ENCODE measurements at regions not wholly inside any gene's neighbourhood (a gene's known extent, or its start where the extent isn't known, plus 50 kb on each side); places are given as distances from the start of the nearest gene placed in this dataset.
"Not testable (repeated sequence)": the region's sequence is repeated elsewhere in the genome, so short reads cannot be mapped to it uniquely, and the experiment has no call there.

DNA sequence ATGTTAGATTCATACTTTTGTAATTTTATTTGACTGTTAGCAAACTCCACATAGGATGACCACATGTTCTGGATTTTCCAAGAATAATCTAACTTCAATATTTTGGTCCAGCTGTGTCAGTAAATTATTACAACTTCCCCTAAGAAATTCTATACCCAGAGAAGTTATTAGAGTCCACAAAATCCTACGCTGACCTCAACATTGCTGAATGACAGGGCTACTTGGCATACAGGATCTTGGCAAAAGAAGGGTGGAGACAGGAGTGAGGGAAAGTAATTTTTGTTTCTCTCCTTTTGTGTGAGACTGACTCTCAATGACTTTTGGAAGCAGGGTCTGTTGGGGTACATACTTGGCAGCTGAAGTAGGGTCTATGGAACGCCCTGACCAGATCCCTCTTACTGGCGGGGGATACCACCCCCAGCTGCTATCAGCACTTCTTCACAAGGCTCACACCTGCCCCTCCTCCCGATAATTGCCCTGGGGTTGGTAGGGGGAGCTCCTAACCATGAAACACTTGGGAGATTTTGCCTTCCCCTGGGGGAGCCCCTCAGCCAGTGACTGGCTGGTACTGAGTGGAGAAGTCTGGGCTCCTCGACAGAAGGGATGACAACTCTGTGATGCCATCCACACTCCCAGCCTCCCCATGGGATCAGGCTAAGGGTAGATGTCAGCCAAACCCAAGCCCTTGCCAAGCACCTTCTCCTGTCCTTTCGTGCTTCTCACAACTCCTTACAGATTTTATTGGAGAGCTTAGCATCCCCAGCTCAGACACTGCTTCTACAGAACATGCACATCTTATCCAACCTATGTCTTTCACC is 110.6 kb upstream of the FHL2 start:
- no peak overlapping the region for H3K27ac ChIP-seq (ENCODE audit: low read depth, low read length)
- no peak overlapping the region for H3K4me3 ChIP-seq (ENCODE audit: low read depth in 1 of 5, low read length in 5 of 5)
- H3K9me3 ChIP-seq (ENCODE audit: control insufficient read depth in 5 of 5, low read length in 5 of 5) = no peaks in the 10 kb centered on the region
- peaks cover 0 to 3% (median 2%) of the 10 kb centered on the region in 5 donors for H3K27me3 ChIP-seq (ENCODE audit: control insufficient read depth in 5 of 5, insufficient read depth in 4 of 5, low read length in 5 of 5)
- no peak overlapping the region for H3K9ac ChIP-seq (ENCODE audit: low read length in 5 of 5)
- no peaks in the 10 kb centered on the region for H3K36me3 ChIP-seq (ENCODE audit: control insufficient read depth in 5 of 5, insufficient read depth in 5 of 5, low read length in 5 of 5)
- peaks cover 0 to 6% (median 0%) of the 10 kb centered on the region in 5 donors for H3K4me1 ChIP-seq (ENCODE audit: control insufficient read depth in 5 of 5, insufficient read depth in 5 of 5, low read length in 5 of 5)

DNA sequence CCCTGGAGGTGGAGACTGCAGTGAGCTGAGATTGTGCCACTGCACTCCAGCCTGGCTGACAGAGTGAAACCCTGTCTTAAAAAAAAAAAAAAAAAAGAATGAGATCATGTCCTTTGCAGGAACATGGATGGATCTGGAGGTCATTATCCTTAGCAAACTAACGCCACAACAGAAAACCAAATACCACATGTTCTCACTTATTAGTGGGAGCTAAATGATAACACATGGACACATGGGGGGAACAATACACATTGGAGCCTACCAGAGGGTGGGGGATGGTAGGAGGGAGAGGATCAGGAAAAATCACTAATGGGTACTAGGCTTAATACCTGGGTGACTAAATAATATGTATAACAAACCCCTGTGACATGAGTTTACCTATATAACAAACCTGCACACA is 108.0 kb upstream of the FHL2 start:
- H3K36me3 ChIP-seq (ENCODE audit: control insufficient read depth in 5 of 5, insufficient read depth in 5 of 5, low read length in 5 of 5); H3K4me3 ChIP-seq (ENCODE audit: low read depth in 1 of 5, low read length in 5 of 5); H3K9ac ChIP-seq (ENCODE audit: low read length in 5 of 5); H3K27me3 ChIP-seq (ENCODE audit: control insufficient read depth in 5 of 5, insufficient read depth in 4 of 5, low read length in 5 of 5); H3K27ac ChIP-seq (ENCODE audit: low read depth, low read length); H3K4me1 ChIP-seq (ENCODE audit: control insufficient read depth in 5 of 5, insufficient read depth in 5 of 5, low read length in 5 of 5); H3K9me3 ChIP-seq (ENCODE audit: control insufficient read depth in 5 of 5, low read length in 5 of 5): not testable (repeated sequence)

DNA sequence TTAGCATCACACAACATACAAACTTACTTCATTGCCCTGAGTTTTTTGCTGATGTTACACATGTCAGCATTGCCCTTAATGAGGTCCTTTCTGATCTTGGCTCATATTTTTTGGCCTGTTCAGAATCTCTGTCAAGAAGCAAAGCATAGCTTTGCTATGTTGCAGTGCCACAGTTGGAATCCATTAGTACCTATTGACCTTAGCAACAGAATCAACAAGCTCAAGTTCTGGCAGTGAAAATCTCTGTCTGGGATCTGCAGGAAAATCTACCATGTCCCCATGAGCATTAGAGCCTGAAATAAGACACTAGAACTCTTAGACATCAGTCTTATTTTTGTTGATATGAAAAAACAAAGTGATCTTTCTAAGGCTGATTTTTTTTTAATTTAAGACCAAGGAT is 105.6 kb upstream of the FHL2 start:
- no peak overlapping the region for H3K27ac ChIP-seq (ENCODE audit: low read depth, low read length)
- no peak overlapping the region for H3K4me3 ChIP-seq (ENCODE audit: low read depth in 1 of 5, low read length in 5 of 5)
- no peak overlapping the region for H3K9ac ChIP-seq (ENCODE audit: low read length in 5 of 5)
- H3K36me3 ChIP-seq (ENCODE audit: control insufficient read depth in 5 of 5, insufficient read depth in 5 of 5, low read length in 5 of 5) = no peaks in the 10 kb centered on the region
- H3K27me3 ChIP-seq (ENCODE audit: control insufficient read depth in 5 of 5, insufficient read depth in 4 of 5, low read length in 5 of 5) = no peaks in the 10 kb centered on the region
- no peaks in the 10 kb centered on the region for H3K9me3 ChIP-seq (ENCODE audit: control insufficient read depth in 5 of 5, low read length in 5 of 5)
- H3K4me1 ChIP-seq (ENCODE audit: control insufficient read depth in 5 of 5, insufficient read depth in 5 of 5, low read length in 5 of 5) = peaks cover 0 to 3% (median 0%) of the 10 kb centered on the region in 5 donors

DNA sequence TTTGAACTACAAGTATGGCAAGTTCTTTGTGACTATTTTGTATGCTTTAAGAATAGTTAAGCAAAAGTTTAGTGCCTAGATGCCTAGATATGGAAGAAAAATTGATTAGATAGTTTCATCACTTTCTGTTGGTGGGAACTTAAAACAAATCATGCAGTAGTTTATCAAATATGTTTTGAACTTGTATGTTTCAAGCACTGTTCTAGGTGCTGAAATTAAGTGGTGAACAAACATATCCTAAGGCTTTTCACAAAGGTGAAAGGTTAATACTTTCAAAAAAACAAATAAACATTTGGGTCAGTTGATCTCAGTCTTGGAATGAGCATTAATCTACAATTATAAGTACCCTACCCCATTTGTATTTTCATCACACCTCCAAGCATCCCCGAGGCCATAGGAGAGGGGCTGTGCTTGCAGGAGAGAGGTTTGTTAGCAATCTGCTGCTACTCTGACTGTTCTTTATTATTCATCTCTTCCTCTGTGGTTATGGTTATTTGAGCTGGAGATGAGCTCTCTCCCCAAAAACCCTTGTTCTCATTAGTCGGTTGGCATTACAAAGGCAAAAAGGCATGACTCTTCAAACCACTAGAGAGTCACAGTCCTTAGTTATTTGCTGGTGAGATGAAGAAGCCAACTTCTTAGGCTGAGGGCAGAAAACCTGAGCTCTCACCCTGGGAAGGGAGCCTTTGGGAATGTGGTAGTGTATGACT is 103.9 kb upstream of the FHL2 start:
- H3K9ac ChIP-seq (ENCODE audit: low read length in 5 of 5) = no peak overlapping the region
- H3K27me3 ChIP-seq (ENCODE audit: control insufficient read depth in 5 of 5, insufficient read depth in 4 of 5, low read length in 5 of 5) = no peaks in the 10 kb centered on the region
- H3K27ac ChIP-seq (ENCODE audit: low read depth, low read length) = no peak overlapping the region
- H3K4me1 ChIP-seq (ENCODE audit: control insufficient read depth in 5 of 5, insufficient read depth in 5 of 5, low read length in 5 of 5) = peaks cover 0 to 3% (median 0%) of the 10 kb centered on the region in 5 donors
- no peak overlapping the region for H3K4me3 ChIP-seq (ENCODE audit: low read depth in 1 of 5, low read length in 5 of 5)
- no peaks in the 10 kb centered on the region for H3K36me3 ChIP-seq (ENCODE audit: control insufficient read depth in 5 of 5, insufficient read depth in 5 of 5, low read length in 5 of 5)
- no peaks in the 10 kb centered on the region for H3K9me3 ChIP-seq (ENCODE audit: control insufficient read depth in 5 of 5, low read length in 5 of 5)

DNA sequence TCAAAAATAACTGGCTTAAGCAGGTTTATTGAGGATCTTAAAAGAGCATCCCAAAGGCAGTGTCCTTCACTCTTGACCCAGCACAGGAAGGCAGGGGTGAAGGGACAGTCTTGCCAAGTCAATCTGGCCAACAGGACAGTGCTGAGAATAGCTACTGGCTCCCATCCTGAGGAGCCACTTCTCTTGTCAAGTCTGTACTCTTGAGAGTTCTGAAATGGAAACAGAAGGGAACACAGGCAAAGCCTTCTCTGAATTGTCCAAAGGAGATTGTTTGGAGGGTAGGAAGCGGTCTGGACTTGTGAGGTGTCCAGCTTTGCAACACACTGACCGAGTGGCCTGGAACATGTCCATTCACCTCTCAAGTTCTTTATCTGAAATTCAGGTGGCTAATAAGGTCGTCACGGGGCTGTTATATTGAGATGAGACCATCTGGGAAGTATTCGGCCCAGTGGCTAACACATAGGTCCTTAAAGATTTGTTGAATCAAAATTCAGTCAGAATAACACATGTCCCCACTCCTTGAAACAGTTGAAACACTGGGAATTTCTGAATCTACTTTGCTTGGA is 99.5 kb upstream of the FHL2 start:
- H3K36me3 ChIP-seq (ENCODE audit: control insufficient read depth in 5 of 5, insufficient read depth in 5 of 5, low read length in 5 of 5) = no peaks in the 10 kb centered on the region
- H3K4me1 ChIP-seq (ENCODE audit: control insufficient read depth in 5 of 5, insufficient read depth in 5 of 5, low read length in 5 of 5) = peaks cover 0 to 13% (median 3%) of the 10 kb centered on the region in 5 donors
- no peak overlapping the region for H3K27ac ChIP-seq (ENCODE audit: low read depth, low read length)
- H3K9ac ChIP-seq (ENCODE audit: low read length in 5 of 5) = no peak overlapping the region
- no peak overlapping the region for H3K4me3 ChIP-seq (ENCODE audit: low read depth in 1 of 5, low read length in 5 of 5)
- peaks cover 0 to 5% (median 5%) of the 10 kb centered on the region in 5 donors for H3K9me3 ChIP-seq (ENCODE audit: control insufficient read depth in 5 of 5, low read length in 5 of 5)
- peaks cover 0 to 2% (median 0%) of the 10 kb centered on the region in 5 donors for H3K27me3 ChIP-seq (ENCODE audit: control insufficient read depth in 5 of 5, insufficient read depth in 4 of 5, low read length in 5 of 5)

DNA sequence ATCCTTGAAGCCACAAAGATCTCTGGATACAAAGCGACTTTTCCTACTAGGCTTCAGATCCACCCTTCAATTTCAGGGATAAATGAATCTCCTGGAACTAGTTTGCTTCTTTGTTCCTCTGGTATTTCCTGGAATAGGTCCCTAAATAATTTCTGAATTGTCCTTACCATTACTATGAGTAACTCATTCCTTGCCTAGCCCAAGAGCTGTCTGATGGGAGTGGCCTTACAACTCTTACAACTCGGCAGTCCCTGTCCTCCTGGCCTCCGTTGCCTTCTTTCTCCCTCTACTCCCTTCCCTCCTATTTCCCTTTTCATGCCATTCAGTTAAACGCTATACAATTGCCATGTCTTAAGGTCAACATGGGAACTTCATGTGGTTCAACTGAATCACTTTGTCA is 98.2 kb upstream of the FHL2 start:
- Histone ChIP-seq H3K4me1 (ENCODE audit: control insufficient read depth in 5 of 5, insufficient read depth in 5 of 5, low read length in 5 of 5) (peaks cover 0 to 13% (median 3%) of the 10 kb centered on the region in 5 donors), H3K4me3 (ENCODE audit: low read depth in 1 of 5, low read length in 5 of 5) (no peak overlapping the region), H3K27ac (ENCODE audit: low read depth, low read length) (no peak overlapping the region), H3K9me3 (ENCODE audit: control insufficient read depth in 5 of 5, low read length in 5 of 5) (peaks cover 0 to 16% (median 8%) of the 10 kb centered on the region in 5 donors), H3K36me3 (ENCODE audit: control insufficient read depth in 5 of 5, insufficient read depth in 5 of 5, low read length in 5 of 5) (no peaks in the 10 kb centered on the region), H3K27me3 (ENCODE audit: control insufficient read depth in 5 of 5, insufficient read depth in 4 of 5, low read length in 5 of 5) (peaks cover 0 to 3% (median 0%) of the 10 kb centered on the region in 5 donors), H3K9ac (ENCODE audit: low read length in 5 of 5) (no peak overlapping the region)

DNA sequence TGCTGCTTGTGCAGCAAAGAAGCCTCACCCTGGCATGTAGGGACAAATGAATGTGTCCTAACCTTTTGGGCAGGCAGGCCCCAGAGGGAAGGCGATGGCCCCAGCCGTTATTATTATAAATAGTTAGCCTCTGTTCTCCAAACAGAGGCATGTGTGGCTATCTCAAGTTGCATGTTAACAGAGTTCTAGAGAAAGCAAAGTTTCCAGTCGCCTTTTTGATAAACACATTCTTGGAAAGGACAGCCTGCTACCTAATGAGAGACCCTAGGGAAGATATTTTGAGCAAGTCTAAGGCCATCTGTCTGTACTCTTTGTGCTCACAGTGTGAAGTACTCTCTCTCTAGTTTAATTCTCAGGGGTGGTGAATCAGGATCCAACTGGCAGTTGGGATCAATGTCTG is 97.4 kb upstream of the FHL2 start:
- H3K4me1 ChIP-seq (ENCODE audit: control insufficient read depth in 5 of 5, insufficient read depth in 5 of 5, low read length in 5 of 5) = peaks cover 0 to 13% (median 3%) of the 10 kb centered on the region in 5 donors
- H3K9ac ChIP-seq (ENCODE audit: low read length in 5 of 5) = no peak overlapping the region
- H3K27ac ChIP-seq (ENCODE audit: low read depth, low read length) = no peak overlapping the region
- no peak overlapping the region for H3K4me3 ChIP-seq (ENCODE audit: low read depth in 1 of 5, low read length in 5 of 5)
- H3K9me3 ChIP-seq (ENCODE audit: control insufficient read depth in 5 of 5, low read length in 5 of 5) = peaks cover 2 to 16% (median 8%) of the 10 kb centered on the region in 5 donors
- H3K36me3 ChIP-seq (ENCODE audit: control insufficient read depth in 5 of 5, insufficient read depth in 5 of 5, low read length in 5 of 5) = no peaks in the 10 kb centered on the region
- H3K27me3 ChIP-seq (ENCODE audit: control insufficient read depth in 5 of 5, insufficient read depth in 4 of 5, low read length in 5 of 5) = peaks cover 0 to 3% (median 0%) of the 10 kb centered on the region in 5 donors

DNA sequence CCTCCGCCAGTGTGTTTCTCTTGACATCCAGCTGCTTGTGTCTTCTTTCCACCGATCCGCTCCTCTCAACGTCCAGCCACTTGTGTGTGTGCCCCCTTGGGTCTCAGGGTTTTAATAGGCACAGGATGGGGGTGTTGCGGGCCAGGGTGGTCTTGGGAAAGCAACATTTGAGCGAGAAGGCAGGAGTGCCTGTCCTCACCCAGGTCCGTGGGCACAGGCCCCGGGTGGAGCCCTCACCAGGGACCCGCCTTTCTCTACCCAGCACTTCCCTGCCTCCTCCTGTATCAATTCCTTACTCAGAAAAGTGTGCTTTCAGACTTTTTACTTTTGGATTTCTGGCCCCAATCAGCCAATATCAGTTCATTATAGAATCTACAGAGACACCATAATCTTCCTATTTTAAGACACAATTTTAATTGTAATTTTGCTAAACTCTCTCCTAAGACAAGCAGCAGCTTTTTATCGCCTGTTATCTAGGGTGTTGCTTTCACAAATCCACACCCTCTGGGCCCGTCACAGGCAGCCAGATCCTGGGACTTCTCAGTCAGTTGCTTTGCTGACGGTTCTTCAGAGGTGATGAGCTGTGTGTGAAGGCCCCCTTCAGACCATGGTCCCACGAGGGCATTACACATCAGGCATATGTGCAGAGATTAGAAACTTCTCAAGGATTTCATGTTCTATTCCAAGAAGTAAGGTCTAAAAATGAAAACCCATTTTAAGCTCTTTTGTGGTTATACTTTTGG is 96.0 kb upstream of the FHL2 start:
- Histone ChIP-seq H3K4me3 (ENCODE audit: low read depth in 1 of 5, low read length in 5 of 5) (no peak overlapping the region), H3K9ac (ENCODE audit: low read length in 5 of 5) (no peak overlapping the region), H3K4me1 (ENCODE audit: control insufficient read depth in 5 of 5, insufficient read depth in 5 of 5, low read length in 5 of 5) (peaks cover 0 to 13% (median 3%) of the 10 kb centered on the region in 5 donors), H3K27me3 (ENCODE audit: control insufficient read depth in 5 of 5, insufficient read depth in 4 of 5, low read length in 5 of 5) (peaks cover 0 to 3% (median 0%) of the 10 kb centered on the region in 5 donors), H3K27ac (ENCODE audit: low read depth, low read length) (no peak overlapping the region), H3K9me3 (ENCODE audit: control insufficient read depth in 5 of 5, low read length in 5 of 5) (peaks cover 2 to 16% (median 8%) of the 10 kb centered on the region in 5 donors), H3K36me3 (ENCODE audit: control insufficient read depth in 5 of 5, insufficient read depth in 5 of 5, low read length in 5 of 5) (no peaks in the 10 kb centered on the region)

DNA sequence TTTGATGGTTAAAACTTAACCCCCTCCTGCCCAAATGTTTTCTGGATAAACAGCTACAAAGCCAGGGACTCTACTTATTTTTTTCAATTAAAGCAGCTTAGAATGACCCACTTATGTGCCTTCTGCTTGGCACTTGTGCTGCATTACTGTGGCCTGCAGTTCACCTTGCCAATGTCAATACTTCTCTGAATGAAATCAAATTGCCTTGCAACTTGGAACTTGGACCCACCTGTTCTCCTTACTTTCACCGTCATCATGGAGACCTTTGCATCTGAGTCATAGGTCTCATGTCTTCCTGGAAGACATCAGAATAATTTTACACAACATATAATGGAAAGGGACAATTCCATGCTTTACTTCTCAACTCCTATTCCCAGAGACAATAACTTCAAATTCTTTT is 92.1 kb upstream of the FHL2 start:
- Histone ChIP-seq H3K4me3 (ENCODE audit: low read depth in 1 of 5, low read length in 5 of 5) (no peak overlapping the region), H3K4me1 (ENCODE audit: control insufficient read depth in 5 of 5, insufficient read depth in 5 of 5, low read length in 5 of 5) (peaks cover 0 to 5% (median 0%) of the 10 kb centered on the region in 5 donors), H3K9ac (ENCODE audit: low read length in 5 of 5) (no peak overlapping the region), H3K36me3 (ENCODE audit: control insufficient read depth in 5 of 5, insufficient read depth in 5 of 5, low read length in 5 of 5) (no peaks in the 10 kb centered on the region), H3K9me3 (ENCODE audit: control insufficient read depth in 5 of 5, low read length in 5 of 5) (peaks cover 2 to 16% (median 8%) of the 10 kb centered on the region in 5 donors), H3K27ac (ENCODE audit: low read depth, low read length) (no peak overlapping the region), H3K27me3 (ENCODE audit: control insufficient read depth in 5 of 5, insufficient read depth in 4 of 5, low read length in 5 of 5) (peaks cover 0 to 3% (median 0%) of the 10 kb centered on the region in 5 donors)
